HepG2 (cell line): ENCODE measurements at regions not wholly inside any gene's neighbourhood (a gene's known extent, or its start where the extent isn't known, plus 50 kb on each side); places are given as distances from the start of the nearest gene placed in this dataset.

Experiments used
- MAFK ChIP-seq, 2 experiments: IDR thresholded peaks in 1 of 2; conservative IDR thresholded peaks in 1 of 2; 2 replicates each; pipeline ENCODE4 v1.6.1; 2011; ENCODE audit warnings: improper control_type of control experiment in 2 of 2, low read length in 2 of 2
- NFE2 ChIP-seq: sonication (generic); formaldehyde crosslinking; IDR thresholded peaks from 2 replicates; pipeline ENCODE4 v1.4.0; 2020; ENCODE audit warnings: missing genetic modification reagents
- POLR2A ChIP-seq, 2 experiments: IDR thresholded peaks; 2 replicates each; pipeline ENCODE4 v1.6.1; 2011; ENCODE audit warnings: low read depth in 2 of 2, low read length in 2 of 2, mild to moderate bottlenecking in 1 of 2, moderate library complexity in 1 of 2; ENCODE audit not compliant: insufficient read depth in 1 of 2
- TAF1 ChIP-seq: sonication (generic); formaldehyde crosslinking; IDR thresholded peaks from 2 replicates; pipeline ENCODE4 v1.4.0; 2020; ENCODE audit warnings: missing genetic modification reagents
- ZBTB8A ChIP-seq: sonication (generic); formaldehyde crosslinking; IDR thresholded peaks from 2 replicates; pipeline ENCODE4 v1.4.0; 2020; ENCODE audit warnings: mild to moderate bottlenecking, low read depth, missing genetic modification reagents, borderline replicate concordance
- ZZZ3 ChIP-seq: sonication (generic); formaldehyde crosslinking; IDR thresholded peaks from 2 replicates; pipeline ENCODE4 v1.4.0; 2020; ENCODE audit warnings: missing genetic modification reagents, mild to moderate bottlenecking, borderline replicate concordance

GRCh38 chr1:224805889-224806288 is 123.6 kb upstream of the DNAH14 start:
- TF ChIP-seq POLR2A (IDR thresholded peaks at IDR 0.05; ENCODE audit: insufficient read depth in 1 of 2, low read depth in 2 of 2, low read length in 2 of 2) (no peak), ZBTB8A (CRISPR knock-in tag) (no peak), MAFK (conservative IDR thresholded peaks at IDR 0.05 in 1 of 2, IDR thresholded peaks at IDR 0.05 in 1 of 2; ENCODE audit: low read length in 2 of 2) (no peak), TAF1 (CRISPR knock-in tag) (no peak), ZZZ3 (CRISPR knock-in tag) (no peak), NFE2 (CRISPR knock-in tag) (no peak)
